Body of pancreas (tissue), 4 donors: ENCODE measurements at regions not wholly inside any gene's neighbourhood (a gene's known extent, or its start where the extent isn't known, plus 50 kb on each side); places are given as distances from the start of the nearest gene placed in this dataset.
"Not testable (repeated sequence)": the region's sequence is repeated elsewhere in the genome, so short reads cannot be mapped to it uniquely, and the experiment has no call there.

ENCODE experiments used
- CTCF ChIP-seq, 7 experiments: fragments of 450-650 bp in 4 of 7; fragments of 200-600 bp in 3 of 7; sonication (generic) in 3 of 7; IDR thresholded peaks; one replicate each; pipeline ENCODE4 v1.5.1; 2016 to 2019; ENCODE audit warnings: antibody characterized with exemption in 7 of 7
- POLR2A ChIP-seq, 3 donors: fragments of 450-650 bp; IDR thresholded peaks; one replicate each; pipeline ENCODE4 v1.6.1; 2016; ENCODE audit warnings: antibody characterized with exemption in 3 of 3, mild to moderate bottlenecking in 2 of 3

DNA sequence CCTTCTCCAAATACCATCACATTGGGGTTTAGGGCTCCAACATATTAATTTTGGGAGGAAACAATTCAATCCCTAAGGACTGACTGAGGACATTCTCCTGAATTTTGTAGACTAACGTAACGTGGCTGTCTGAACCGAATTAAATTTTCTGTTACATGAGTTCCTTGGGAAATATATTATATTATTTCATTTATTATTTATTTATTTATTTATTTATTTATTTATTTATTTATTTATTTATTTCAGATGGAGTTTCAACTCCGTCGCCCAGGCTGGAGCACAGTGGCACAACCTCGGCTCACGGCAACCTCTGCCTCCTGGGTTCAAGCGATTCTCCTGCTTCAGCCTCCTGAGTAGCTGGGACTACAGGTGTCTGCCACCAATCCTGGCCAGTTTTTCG lies 193.2 kb upstream of the EXOC2 start:
- TF ChIP-seq CTCF, POLR2A (IDR thresholded peaks at IDR 0.05): not testable (repeated sequence)
